BE2C (cell line): ENCODE measurements at regions not wholly inside any gene's neighbourhood (a gene's known extent, or its start where the extent isn't known, plus 50 kb on each side); places are given as distances from the start of the nearest gene placed in this dataset.

Source experiments
- DNase-seq: peaks from one replicate; pipeline ENCODE4 v3.0.0-alpha.2; 2020
- H3K27me3 ChIP-seq: fragments of 250-450 bp; sonication (Bioruptor Pico); 2 replicates; pipeline ENCODE4 v1.5.1; 2020; ENCODE audit warnings: mild to moderate bottlenecking
- H3K36me3 ChIP-seq: fragments of 250-450 bp; sonication (Bioruptor Pico); 2 replicates; pipeline ENCODE4 v1.5.1; 2020; ENCODE audit warnings: mild to moderate bottlenecking
- H3K4me1 ChIP-seq: fragments of 250-450 bp; sonication (Bioruptor Pico); 2 replicates; pipeline ENCODE4 v1.5.1; 2020
- H3K4me3 ChIP-seq: 2 replicates; pipeline ENCODE4 v1.5.1; 2011; ENCODE audit warnings: low read depth, low read length
- H3K9me3 ChIP-seq: fragments of 250-450 bp; sonication (Bioruptor Pico); 2 replicates; pipeline ENCODE4 v1.5.1; 2020
- CTCF ChIP-seq: IDR thresholded peaks from 2 replicates; pipeline ENCODE4 v1.5.1; 2012; ENCODE audit warnings: mild to moderate bottlenecking, low read depth, low read length

GRCh38 chr11:19506816-19507486 lies 205.7 kb upstream of the NAV2 start:
- no peak for TF ChIP-seq CTCF
- no peaks in the 10 kb centered on the region for H3K4me1 ChIP-seq

GRCh38 chr11:19502691-19503253 lies 209.9 kb upstream of the NAV2 start:
- DNase-seq = no peak
- H3K36me3 ChIP-seq = no peaks in the 10 kb centered on the region
- no peaks in the 10 kb centered on the region for H3K9me3 ChIP-seq
- no peaks in the 10 kb centered on the region for H3K27me3 ChIP-seq
- no peaks in the 10 kb centered on the region for H3K4me1 ChIP-seq
- no peak for TF ChIP-seq CTCF
- no peak overlapping the region for H3K4me3 ChIP-seq

More at GRCh38 chr11:19506816-19507486, 205.7 kb upstream of the NAV2 start:
- no peaks in the 10 kb centered on the region for H3K27me3 ChIP-seq
- no peak overlapping the region for H3K4me3 ChIP-seq
- DNase-seq = no peak
- no peaks in the 10 kb centered on the region for H3K36me3 ChIP-seq
- H3K9me3 ChIP-seq = no peaks in the 10 kb centered on the region

GRCh38 chr11:19501631-19502030 lies 211.0 kb upstream of the NAV2 start:
- no peak for DNase-seq
- no peaks in the 10 kb centered on the region for H3K27me3 ChIP-seq
- no peaks in the 10 kb centered on the region for H3K4me1 ChIP-seq
- H3K36me3 ChIP-seq = no peaks in the 10 kb centered on the region
- no peak for TF ChIP-seq CTCF
- H3K4me3 ChIP-seq = no peak overlapping the region
- no peaks in the 10 kb centered on the region for H3K9me3 ChIP-seq

GRCh38 chr11:19499999-19500398 lies 212.6 kb upstream of the NAV2 start:
- DNase-seq = no peak
- Histone ChIP-seq H3K4me1 (no peaks in the 10 kb centered on the region), H3K4me3 (no peak overlapping the region), H3K36me3 (no peaks in the 10 kb centered on the region), H3K9me3 (no peaks in the 10 kb centered on the region), H3K27me3 (no peaks in the 10 kb centered on the region)
- no peak for TF ChIP-seq CTCF

- DNase-seq = no peak
- no peak overlapping the region for H3K4me3 ChIP-seq
- no peaks in the 10 kb centered on the region for H3K27me3 ChIP-seq
- no peaks in the 10 kb centered on the region for H3K36me3 ChIP-seq
- H3K4me1 ChIP-seq = no peaks in the 10 kb centered on the region
- no peak for TF ChIP-seq CTCF
- no peaks in the 10 kb centered on the region for H3K9me3 ChIP-seq
Measured at GRCh38 chr11:19499026-19499669, 213.5 kb upstream of the NAV2 start.
